BE2C (cell line): ENCODE measurements at regions not wholly inside any gene's neighbourhood (a gene's known extent, or its start where the extent isn't known, plus 50 kb on each side); places are given as distances from the start of the nearest gene placed in this dataset.

Experiments used
- DNase-seq: peaks from one replicate; pipeline ENCODE4 v3.0.0-alpha.2; 2020
- H3K27me3 ChIP-seq: fragments of 250-450 bp; sonication (Bioruptor Pico); 2 replicates; pipeline ENCODE4 v1.5.1; 2020; ENCODE audit warnings: mild to moderate bottlenecking
- H3K36me3 ChIP-seq: fragments of 250-450 bp; sonication (Bioruptor Pico); 2 replicates; pipeline ENCODE4 v1.5.1; 2020; ENCODE audit warnings: mild to moderate bottlenecking
- H3K4me1 ChIP-seq: fragments of 250-450 bp; sonication (Bioruptor Pico); 2 replicates; pipeline ENCODE4 v1.5.1; 2020
- H3K4me3 ChIP-seq: 2 replicates; pipeline ENCODE4 v1.5.1; 2011; ENCODE audit warnings: low read depth, low read length
- H3K9me3 ChIP-seq: fragments of 250-450 bp; sonication (Bioruptor Pico); 2 replicates; pipeline ENCODE4 v1.5.1; 2020
- CTCF ChIP-seq: IDR thresholded peaks from 2 replicates; pipeline ENCODE4 v1.5.1; 2012; ENCODE audit warnings: mild to moderate bottlenecking, low read depth, low read length

GRCh38 chr6:16002332-16003196 is 126.3 kb upstream of the MYLIP start:
- Histone ChIP-seq H3K4me3 (no peak overlapping the region), H3K4me1 (no peaks in the 10 kb centered on the region; the same call in 1 of the 2 replicates), H3K36me3 (no peaks in the 10 kb centered on the region), H3K9me3 (no peaks in the 10 kb centered on the region), H3K27me3 (no peaks in the 10 kb centered on the region)
- DNase-seq, result no peak
- no peak for TF ChIP-seq CTCF

- TF ChIP-seq CTCF, result no peak
- Histone ChIP-seq H3K36me3 (no peaks in the 10 kb centered on the region), H3K27me3 (no peaks in the 10 kb centered on the region), H3K4me1 (no peaks in the 10 kb centered on the region; the same call in 1 of the 2 replicates), H3K4me3 (no peak overlapping the region), H3K9me3 (no peaks in the 10 kb centered on the region)
- no peak for DNase-seq
These were observed 127.7 kb upstream of the MYLIP start for GRCh38 chr6:16001158-16001557.

GRCh38 chr6:15999201-15999600 is 129.7 kb upstream of the MYLIP start:
- no peak overlapping the region for H3K4me3 ChIP-seq
- H3K36me3 ChIP-seq, result no peaks in the 10 kb centered on the region
- no peaks in the 10 kb centered on the region for H3K9me3 ChIP-seq
- no peaks in the 10 kb centered on the region for H3K27me3 ChIP-seq
- DNase-seq, result no peak
- peaks cover 13% of the 10 kb centered on the region for H3K4me1 ChIP-seq
- no peak for TF ChIP-seq CTCF

DNA sequence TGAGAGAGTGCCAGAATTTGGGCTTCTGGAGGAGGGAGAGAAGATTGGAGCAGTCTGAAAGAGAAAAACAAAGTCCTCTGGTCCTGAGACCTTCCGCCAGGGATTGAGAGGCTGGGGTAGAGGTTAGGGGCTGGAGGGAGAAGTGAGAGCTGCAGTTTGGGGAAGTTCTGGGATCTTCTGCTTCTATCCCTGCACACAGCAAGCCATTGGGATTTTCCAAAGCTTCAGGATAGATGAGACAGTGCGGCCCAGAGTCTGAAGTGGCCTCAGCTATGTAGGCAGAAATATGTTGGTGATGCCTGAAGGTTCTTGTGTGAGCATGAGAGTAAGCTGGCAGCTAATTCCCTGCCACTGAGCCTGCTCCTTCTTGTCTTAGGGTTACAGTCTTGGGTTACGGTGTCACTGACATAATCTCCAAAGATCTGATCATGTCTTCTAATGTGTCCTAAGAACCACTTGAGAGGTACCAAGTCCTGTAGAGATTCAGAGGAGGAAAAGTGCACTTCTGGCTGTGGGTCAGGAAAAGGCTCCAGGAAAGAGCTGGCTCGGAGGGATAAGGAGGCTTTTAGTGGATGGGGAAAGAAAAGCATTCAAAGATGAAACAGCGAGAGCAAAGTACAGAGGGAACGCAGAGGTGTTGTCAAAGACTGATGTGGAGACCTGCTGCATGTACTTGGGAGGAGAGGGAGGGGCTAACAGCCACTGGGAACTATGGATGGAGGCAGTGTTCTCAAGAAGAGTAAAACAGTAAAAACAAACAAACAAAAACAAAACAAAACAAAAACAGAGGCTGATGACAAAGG is 131.1 kb upstream of the MYLIP start:
- Histone ChIP-seq H3K4me1 (peaks cover 17% of the 10 kb centered on the region), H3K27me3 (no peaks in the 10 kb centered on the region), H3K36me3 (no peaks in the 10 kb centered on the region), H3K9me3 (no peaks in the 10 kb centered on the region), H3K4me3 (no peak overlapping the region)
- no peak for TF ChIP-seq CTCF
- no peak for DNase-seq

DNA sequence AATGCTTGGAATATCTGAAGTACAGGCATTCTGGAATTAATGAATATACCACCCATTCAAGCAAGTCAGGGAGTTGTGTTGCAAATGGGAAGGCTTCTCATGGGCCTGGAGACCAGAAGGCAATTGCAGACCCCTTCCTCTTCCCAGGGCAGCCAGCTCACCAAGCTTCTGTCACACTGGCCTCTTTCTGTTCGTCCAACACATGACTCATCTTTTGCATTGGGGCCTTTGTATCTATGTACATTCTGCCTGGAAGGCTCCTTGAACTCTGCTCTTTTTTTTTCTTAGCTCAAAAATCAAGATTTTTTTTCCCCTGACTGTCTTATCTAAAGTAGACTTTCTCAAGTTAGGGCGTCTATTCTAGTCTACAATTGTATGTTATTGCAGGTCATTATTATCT is 132.9 kb upstream of the MYLIP start:
- no peak for TF ChIP-seq CTCF
- Histone ChIP-seq H3K4me3 (no peak overlapping the region), H3K36me3 (no peaks in the 10 kb centered on the region), H3K9me3 (no peaks in the 10 kb centered on the region), H3K27me3 (no peaks in the 10 kb centered on the region), H3K4me1 (peaks cover 17% of the 10 kb centered on the region)
- no peak for DNase-seq

GRCh38 chr6:15995493-15995892 is 133.4 kb upstream of the MYLIP start:
- Histone ChIP-seq H3K4me3 (no peak overlapping the region), H3K27me3 (no peaks in the 10 kb centered on the region), H3K4me1 (peaks cover 17% of the 10 kb centered on the region), H3K36me3 (no peaks in the 10 kb centered on the region), H3K9me3 (no peaks in the 10 kb centered on the region)
- no peak for TF ChIP-seq CTCF
- no peak for DNase-seq
